Endothelial cell of umbilical vein (primary cell): ENCODE measurements at regions not wholly inside any gene's neighbourhood (a gene's known extent, or its start where the extent isn't known, plus 50 kb on each side); places are given as distances from the start of the nearest gene placed in this dataset.

Source experiments
- BruUV-seq: library from RNA; stranded (reverse); fragments of 400-500 nt; replicated peaks from 2 replicates; lab custom pipeline; 2021; lab: Mats Ljungman, UMichigan
- CTCF ChIA-PET: fragments of 300-600, 350-600 bp; sonication (Branson Sonifier 250); formaldehyde crosslinking; loops from one replicate; lab custom pipeline; 2021; ENCODE audit warnings: antibody characterized with exemption, inconsistent platforms; lab: Charles Lee
- POLR2A ChIA-PET: fragments of 300-600, 350-600 bp; sonication (Branson Sonifier 250); formaldehyde crosslinking; loops from one replicate; lab custom pipeline; 2021; ENCODE audit warnings: antibody characterized with exemption, inconsistent platforms; lab: Charles Lee
- DNase-seq: peaks from one replicate; pipeline ENCODE4 v3.0.0-alpha.2; 2011; ENCODE audit warnings: low read depth, low spot score
- FAIRE-seq: peaks from 2 replicates; lab custom pipeline; 2011; peaks lifted over from hg19 to GRCh38; lab: Jason Lieb, UNC
- H2AFZ ChIP-seq: 2 replicates; pipeline ENCODE4 v1.6.0; 2012; ENCODE audit warnings: low read depth, low read length, control low read depth, inconsistent platforms
- H3K27ac ChIP-seq: 2 replicates; pipeline ENCODE4 v1.5.1; 2011; ENCODE audit warnings: low read depth, mild to moderate bottlenecking, control low read depth, low read length, moderate library complexity; ENCODE audit not compliant: insufficient read depth
- H3K27me3 ChIP-seq, 2 experiments: 2 replicates each; pipeline versions ENCODE4 v1.6.0 to v1.6.1; 2011; ENCODE audit warnings: low read length in 2 of 2, mixed read lengths in 1 of 2; ENCODE audit not compliant: control insufficient read depth in 2 of 2, insufficient read depth in 2 of 2
- H3K36me3 ChIP-seq, 2 experiments: 2 replicates in 1 of 2; 3 replicates in 1 of 2; pipeline ENCODE4 v1.5.1; 2011; ENCODE audit warnings: low read length in 2 of 2, mild to moderate bottlenecking in 1 of 2, moderate library complexity in 1 of 2; ENCODE audit not compliant: control insufficient read depth in 2 of 2, insufficient read depth in 2 of 2; ENCODE audit errors: extremely low read depth in 1 of 2
- H3K4me1 ChIP-seq: 3 replicates; pipeline ENCODE4 v1.5.1; 2011; ENCODE audit warnings: mild to moderate bottlenecking, low read length; ENCODE audit not compliant: control insufficient read depth, insufficient read depth; ENCODE audit errors: extremely low read depth
- H3K4me2 ChIP-seq: 2 replicates; pipeline ENCODE4 v1.6.1; 2011; ENCODE audit warnings: low read length, control low read depth, mixed read lengths; ENCODE audit not compliant: insufficient read depth
- H3K4me3 ChIP-seq, 3 experiments: fragments of 200-600 bp in 1 of 3; sonication (generic), shearing (Covaris generic) in 1 of 3; replicated peaks in 1 of 3; 2 replicates each; pipeline ENCODE4 v1.5.1; 2011 to 2016; ENCODE audit warnings: control low read depth in 3 of 3, low read length in 3 of 3, mild to moderate bottlenecking in 2 of 3, inconsistent platforms in 1 of 3, low read depth in 1 of 3, moderate library complexity in 1 of 3; ENCODE audit not compliant: insufficient read depth in 1 of 3
- H3K79me2 ChIP-seq: 2 replicates; pipeline ENCODE4 v1.6.0; 2012; ENCODE audit warnings: low read length, inconsistent platforms; ENCODE audit not compliant: control insufficient read depth, insufficient read depth
- H3K9ac ChIP-seq: replicated peaks from 2 replicates; pipeline ENCODE3; 2011; ENCODE audit warnings: low read length, control low read depth; ENCODE audit not compliant: insufficient read depth; ENCODE audit errors: extremely low read depth
- H3K9me1 ChIP-seq: replicated peaks from 3 replicates; pipeline ENCODE4 v1.6.0; 2011; ENCODE audit warnings: mild to moderate bottlenecking, low read length; ENCODE audit not compliant: control insufficient read depth, insufficient read depth; ENCODE audit errors: extremely low read depth
- H3K9me3 ChIP-seq: replicated peaks from 2 replicates; pipeline ENCODE4 v1.5.1; 2012; ENCODE audit warnings: low read length, inconsistent platforms; ENCODE audit not compliant: control insufficient read depth, insufficient read depth
- H4K20me1 ChIP-seq: replicated peaks from 2 replicates; pipeline ENCODE3; 2011; ENCODE audit warnings: mild to moderate bottlenecking, low read length; ENCODE audit not compliant: control insufficient read depth, insufficient read depth; ENCODE audit errors: extremely low read depth
- EZH2 ChIP-seq: IDR thresholded peaks from 2 replicates; pipeline ENCODE4 v1.6.1; 2012; ENCODE audit warnings: borderline replicate concordance, low read depth, mild to moderate bottlenecking, moderate library complexity, low read length, inconsistent platforms; ENCODE audit not compliant: severe bottlenecking
- FOS ChIP-seq: IDR thresholded peaks from 2 replicates; pipeline ENCODE4 v1.6.1; 2011; ENCODE audit warnings: mild to moderate bottlenecking, low read length, moderate library complexity, borderline replicate concordance; ENCODE audit not compliant: insufficient read depth
- GATA2 ChIP-seq: IDR thresholded peaks from 2 replicates; pipeline ENCODE4 v1.7.0; 2011; ENCODE audit warnings: low read depth, mild to moderate bottlenecking, moderate library complexity, mixed read lengths, low read length; ENCODE audit not compliant: insufficient read length, insufficient read depth
- JUN ChIP-seq: IDR thresholded peaks from 2 replicates; pipeline ENCODE4 v1.6.1; 2011; ENCODE audit warnings: borderline replicate concordance, low read depth; ENCODE audit not compliant: insufficient read length, insufficient read depth
- MYC ChIP-seq: IDR thresholded peaks from one replicate; pipeline ENCODE4 v1.6.1; 2011; ENCODE audit warnings: mild to moderate bottlenecking, low read depth, low read length
- POLR2A ChIP-seq: IDR thresholded peaks from 2 replicates; pipeline ENCODE4 v1.6.1; 2012; ENCODE audit warnings: low read depth, mild to moderate bottlenecking, control low read depth, low read length
- POLR2AphosphoS5 ChIP-seq: IDR thresholded peaks from 2 replicates; pipeline ENCODE4 v1.6.1; 2012; ENCODE audit warnings: low read depth, mild to moderate bottlenecking, control low read depth, low read length, moderate library complexity; ENCODE audit not compliant: insufficient read depth
- dilution Hi-C: fragments of 300-500 bp; cut with MboI; formaldehyde crosslinking; loops from one replicate; pipeline ENCODE4 v1.15.0; 2019; ENCODE audit warnings: low sequenced_read_pairs; ENCODE audit not compliant: extremely low pct_ligation_motif_present
- intact Hi-C: fragments of 100-400 bp; cut with micrococcal nuclease; formaldehyde crosslinking; loops from one replicate; pipeline ENCODE4 v1.10.0; 2022
- TF ChIP-seq, protein P1 (sequence below), 2 donors: IDR thresholded peaks; 1 replicate in 1 of 2; 2 replicates in 1 of 2; pipeline ENCODE4 v1.5.1; 2011; ENCODE audit warnings: low read length in 2 of 2, mild to moderate bottlenecking in 2 of 2, moderate library complexity in 2 of 2, control low read depth in 1 of 2, inconsistent platforms in 1 of 2, low read depth in 1 of 2; ENCODE audit not compliant: insufficient read depth in 1 of 2; ENCODE audit errors: extremely low read depth in 1 of 2
- TF ChIP-seq, protein P2 (sequence below): IDR thresholded peaks from 2 replicates; pipeline ENCODE4 v1.6.1; 2011; ENCODE audit not compliant: insufficient read depth, insufficient read length

DNA sequence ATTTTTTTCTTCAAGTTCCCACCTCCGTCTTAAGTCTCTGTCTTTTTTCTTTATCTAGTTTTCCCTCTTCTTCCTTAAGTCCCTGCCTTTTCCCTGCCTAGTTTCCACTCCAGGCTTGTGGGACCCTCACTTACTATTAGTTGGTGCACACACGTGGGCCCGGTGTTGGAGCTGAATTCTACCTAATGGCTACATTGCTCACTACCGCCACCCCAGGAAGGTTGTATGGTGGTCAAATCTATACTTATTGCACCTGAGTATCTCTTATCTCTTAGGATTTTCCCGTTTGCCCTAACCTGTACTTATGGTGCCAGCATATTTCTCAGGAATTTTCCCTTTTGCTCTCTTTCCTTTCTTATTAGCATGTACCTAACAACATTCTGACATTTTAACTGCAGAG, 692.8 kb downstream of the EPM2A start:
- FAIRE-seq = no peak
- Histone ChIP-seq H3K4me2 (no peak overlapping the region), H3K36me3 (no peaks in the 10 kb centered on the region), H3K4me1 (peaks cover 10% of the 10 kb centered on the region), H3K9me1 (peaks cover 4% of the 10 kb centered on the region), H2AFZ (no peak overlapping the region), H3K27ac (no peak overlapping the region), H4K20me1 (no peaks in the 10 kb centered on the region), H3K9ac (no peak overlapping the region), H3K4me3 (no peak overlapping the region), H3K79me2 (no peaks in the 10 kb centered on the region), H3K9me3 (no peaks in the 10 kb centered on the region), H3K27me3 (no peaks in the 10 kb centered on the region)
- dilution Hi-C loops = no loop called here
- intact Hi-C loops = loop anchor here (10.0 kb wide), 1 partner anchor 662 kb away; no protein-coding TSS in a partner anchor
- no TSS peak for BruUV-seq
- TF ChIP-seq POLR2AphosphoS5 (no peak), FOS (no peak), JUN (no peak), GATA2 (no peak)
- ChIA-PET CTCF (interaction anchor here (1.0 kb wide), 1 partner anchor 27 kb away, joined by 3 read pairs; no protein-coding TSS in a partner anchor), POLR2A (no interaction called here)
- DNase-seq = no peak

DNA sequence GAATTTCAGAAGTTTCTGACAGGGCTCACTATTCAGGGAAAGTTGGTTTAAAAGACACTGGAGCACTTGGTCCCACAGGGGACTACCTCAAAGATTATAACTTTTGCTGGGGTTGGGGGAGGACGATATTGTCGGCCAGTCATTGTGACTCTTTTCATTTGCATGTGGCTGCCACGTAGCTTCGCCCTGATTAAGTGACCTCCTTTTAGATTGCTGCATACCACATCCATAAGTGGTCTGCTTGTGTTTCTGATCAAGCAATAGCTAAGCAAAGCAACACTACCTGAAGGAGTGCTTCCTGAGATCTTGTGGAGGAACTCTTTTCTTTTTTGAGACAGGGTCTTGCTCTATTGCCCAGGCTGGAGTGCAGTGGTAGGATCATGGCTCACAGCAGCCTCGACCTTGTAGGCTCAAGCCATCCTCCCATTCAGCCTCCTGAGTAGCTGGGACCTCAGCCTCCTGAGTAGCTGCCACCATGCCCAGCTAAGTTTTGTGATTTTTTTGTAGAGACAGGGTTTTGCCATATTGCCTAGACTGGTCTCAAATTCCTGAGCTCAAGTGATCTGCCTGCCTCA, 691.3 kb downstream of the EPM2A start:
- Histone ChIP-seq H3K4me3 (no peak overlapping the region), H2AFZ (peak overlapping the region; percentile 85), H3K9me3 (no peaks in the 10 kb centered on the region), H3K4me1 (peaks cover 10% of the 10 kb centered on the region), H3K9ac (no peak overlapping the region), H3K9me1 (peaks cover 4% of the 10 kb centered on the region), H3K4me2 (peak overlapping the region; percentile 21), H3K27ac (no peak overlapping the region), H3K27me3 (no peaks in the 10 kb centered on the region), H3K79me2 (no peaks in the 10 kb centered on the region), H4K20me1 (no peaks in the 10 kb centered on the region), H3K36me3 (no peaks in the 10 kb centered on the region)
- TF ChIP-seq MYC = no peak
- TF ChIP-seq JUN = no peak
- TF ChIP-seq, protein P1, sequence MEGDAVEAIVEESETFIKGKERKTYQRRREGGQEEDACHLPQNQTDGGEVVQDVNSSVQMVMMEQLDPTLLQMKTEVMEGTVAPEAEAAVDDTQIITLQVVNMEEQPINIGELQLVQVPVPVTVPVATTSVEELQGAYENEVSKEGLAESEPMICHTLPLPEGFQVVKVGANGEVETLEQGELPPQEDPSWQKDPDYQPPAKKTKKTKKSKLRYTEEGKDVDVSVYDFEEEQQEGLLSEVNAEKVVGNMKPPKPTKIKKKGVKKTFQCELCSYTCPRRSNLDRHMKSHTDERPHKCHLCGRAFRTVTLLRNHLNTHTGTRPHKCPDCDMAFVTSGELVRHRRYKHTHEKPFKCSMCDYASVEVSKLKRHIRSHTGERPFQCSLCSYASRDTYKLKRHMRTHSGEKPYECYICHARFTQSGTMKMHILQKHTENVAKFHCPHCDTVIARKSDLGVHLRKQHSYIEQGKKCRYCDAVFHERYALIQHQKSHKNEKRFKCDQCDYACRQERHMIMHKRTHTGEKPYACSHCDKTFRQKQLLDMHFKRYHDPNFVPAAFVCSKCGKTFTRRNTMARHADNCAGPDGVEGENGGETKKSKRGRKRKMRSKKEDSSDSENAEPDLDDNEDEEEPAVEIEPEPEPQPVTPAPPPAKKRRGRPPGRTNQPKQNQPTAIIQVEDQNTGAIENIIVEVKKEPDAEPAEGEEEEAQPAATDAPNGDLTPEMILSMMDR (IDR thresholded peaks at IDR 0.05; ENCODE audit: extremely low read depth in 1 of 2, insufficient read depth in 1 of 2, low read depth in 1 of 2, low read length in 2 of 2) = no peak
- no peak for TF ChIP-seq GATA2
- no peak for TF ChIP-seq POLR2A
- TF ChIP-seq EZH2 = no peak
- TF ChIP-seq FOS = no peak
- TF ChIP-seq, protein P2, sequence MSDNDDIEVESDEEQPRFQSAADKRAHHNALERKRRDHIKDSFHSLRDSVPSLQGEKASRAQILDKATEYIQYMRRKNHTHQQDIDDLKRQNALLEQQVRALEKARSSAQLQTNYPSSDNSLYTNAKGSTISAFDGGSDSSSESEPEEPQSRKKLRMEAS = no peak
- TF ChIP-seq POLR2AphosphoS5 = no peak
- intact Hi-C loops (loop anchor here (10.0 kb wide), 1 partner anchor 661 kb away; no protein-coding TSS in a partner anchor), dilution Hi-C loops (no loop called here)
- POLR2A ChIA-PET = no interaction called here
- no TSS peak for BruUV-seq
- DNase-seq (no peak), FAIRE-seq (peak; percentile 28)
- CTCF ChIA-PET = interaction anchor here (1.0 to 1.3 kb wide), 4 partner anchors 21 to 590 kb away, joined by 3 read pairs; no protein-coding TSS in a partner anchor
